GM12878 (cell line): ENCODE measurements at regions not wholly inside any gene's neighbourhood (a gene's known extent, or its start where the extent isn't known, plus 50 kb on each side); places are given as distances from the start of the nearest gene placed in this dataset.

ENCODE experiments used
- CHD1 ChIP-seq: IDR thresholded peaks from 2 replicates; pipeline ENCODE4 v1.6.1; 2012; ENCODE audit warnings: low read depth, low read length, improper control_type of control experiment
- GABPA ChIP-seq: IDR thresholded peaks from 2 replicates; pipeline ENCODE4 v1.6.1; 2014; ENCODE audit warnings: antibody characterized with exemption, low read depth, mild to moderate bottlenecking, inconsistent platforms
- JUNB ChIP-seq: IDR thresholded peaks from 2 replicates; pipeline ENCODE4 v1.6.1; 2016; ENCODE audit warnings: antibody characterized with exemption, mild to moderate bottlenecking
- ZNF207 ChIP-seq: fragments of 450-650 bp; IDR thresholded peaks from 2 replicates; pipeline ENCODE4 v1.6.1; 2014; ENCODE audit warnings: antibody characterized with exemption, mild to moderate bottlenecking, borderline replicate concordance

DNA sequence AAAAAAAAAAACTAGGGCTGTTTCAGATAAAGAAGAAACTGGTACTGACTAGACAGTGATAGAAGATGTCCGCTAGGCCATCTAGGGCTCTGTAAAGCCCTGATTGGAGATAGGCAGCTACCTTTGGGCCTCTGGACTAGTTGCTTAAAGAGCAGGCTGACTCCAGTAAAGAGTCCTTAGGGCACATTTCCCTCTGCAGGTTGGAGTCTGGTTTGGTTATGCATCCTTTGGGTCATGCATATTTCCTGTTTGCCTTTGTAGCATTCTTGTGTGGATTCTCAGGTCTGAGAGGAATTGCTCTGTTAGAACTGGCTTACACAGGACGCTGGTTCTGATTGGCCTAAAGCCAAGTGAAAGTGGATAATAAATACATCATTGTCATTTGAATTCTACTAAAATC, 165.5 kb upstream of the LRRN1 start:
- no peak for TF ChIP-seq ZNF207
- TF ChIP-seq JUNB, result no peak
- TF ChIP-seq CHD1, result no peak
- no peak for TF ChIP-seq GABPA
